Esophagus muscularis mucosa (tissue), 4 donors: ENCODE measurements at regions not wholly inside any gene's neighbourhood (a gene's known extent, or its start where the extent isn't known, plus 50 kb on each side); places are given as distances from the start of the nearest gene placed in this dataset.

Experiments used
- CTCF ChIP-seq, 3 experiments: fragments of 200-600 bp in 2 of 3; fragments of 450-650 bp in 1 of 3; sonication (generic) in 2 of 3; IDR thresholded peaks; one replicate each; pipeline ENCODE4 v1.5.1; 2017 to 2019; ENCODE audit warnings: antibody characterized with exemption in 3 of 3, mild to moderate bottlenecking in 2 of 3, moderate library complexity in 1 of 3
- EP300 ChIP-seq: sonication (generic); formaldehyde crosslinking; IDR thresholded peaks from one replicate; pipeline ENCODE4 v1.6.1; 2017; ENCODE audit warnings: antibody characterized with exemption
- POLR2A ChIP-seq: fragments of 450-650 bp; IDR thresholded peaks from one replicate; pipeline ENCODE4 v1.6.1; 2017; ENCODE audit warnings: antibody characterized with exemption, moderate library complexity, mild to moderate bottlenecking, low read depth
- POLR2AphosphoS5 ChIP-seq, 2 donors: sonication (generic); formaldehyde crosslinking; IDR thresholded peaks; one replicate each; pipeline ENCODE4 v1.6.1; 2017; ENCODE audit warnings: antibody characterized with exemption in 2 of 2

- TF ChIP-seq POLR2AphosphoS5 (IDR thresholded peaks at IDR 0.05) (no peak), CTCF (IDR thresholded peaks at IDR 0.05) (no peak), POLR2A (no peak), EP300 (no peak)
Observed at GRCh38 chr15:62392376-62392775, 227.3 kb upstream of the C2CD4B start.
